HCT116 (cell line): ENCODE measurements at regions not wholly inside any gene's neighbourhood (a gene's known extent, or its start where the extent isn't known, plus 50 kb on each side); places are given as distances from the start of the nearest gene placed in this dataset.
"Not testable (repeated sequence)": the region's sequence is repeated elsewhere in the genome, so short reads cannot be mapped to it uniquely, and the experiment has no call there.

ENCODE experiments used
- ATAC-seq: fragments of 200-7000 bp; cut with Tn5 transposase; 2 replicates; pipeline ENCODE4 v1.9.1; 2020; ENCODE audit warnings: mild to moderate bottlenecking, moderate library complexity
- BruUV-seq: library from RNA; stranded (reverse); fragments of 400-500 nt; replicated peaks from 2 replicates; lab custom pipeline; 2021; lab: Mats Ljungman, UMichigan
- CTCF ChIA-PET: fragments of 300-600 bp; sonication (Branson Sonifier 250); formaldehyde crosslinking; loops from one replicate; lab custom pipeline; 2021; ENCODE audit warnings: antibody characterized with exemption; lab: Charles Lee
- POLR2A ChIA-PET: fragments of 300-600, 350-600 bp; sonication (Branson Sonifier 250); formaldehyde crosslinking; loops from one replicate; lab custom pipeline; 2021; ENCODE audit warnings: antibody characterized with exemption; lab: Charles Lee
- RAD21 ChIA-PET, 2 experiments: fragments of 300-600 bp; sonication (Branson Sonifier 250); formaldehyde crosslinking; loops; one replicate each; lab custom pipeline; 2023; ENCODE audit warnings: low total read pairs in 2 of 2; ENCODE audit not compliant: uncharacterized antibody in 2 of 2, unreplicated experiment in 2 of 2, low non-redundant PET in 1 of 2; lab: Charles Lee
- DNase-seq: peaks from one replicate; pipeline ENCODE4 v3.0.0-alpha.2; 2010; ENCODE audit warnings: low read depth, low spot score
- H2AFZ ChIP-seq: fragments of 200-600 bp; shearing (Covaris generic), sonication (generic); 2 replicates; pipeline ENCODE4 v1.6.1; 2017; ENCODE audit warnings: low read depth, mixed run types, mixed read lengths, antibody characterized with exemption, low read length; ENCODE audit not compliant: poor library complexity, severe bottlenecking
- H3K27ac ChIP-seq: 2 replicates; pipeline ENCODE4 v1.5.1; 2012; ENCODE audit warnings: low read depth, low read length
- H3K27me3 ChIP-seq: fragments of 200-600 bp; sonication (generic); 2 replicates; pipeline ENCODE4 v1.6.1; 2016; ENCODE audit warnings: mixed run types, low read length, mixed read lengths; ENCODE audit not compliant: insufficient read depth
- H3K36me3 ChIP-seq, 2 experiments: fragments of 200-500 bp in 1 of 2; fragments of 200-600 bp in 1 of 2; sonication (Bioruptor generic) in 1 of 2; sonication (generic) in 1 of 2; 2 replicates each; pipeline versions ENCODE4 v1.5.1 to v1.6.1; 2014 to 2016; ENCODE audit warnings: low read length in 2 of 2, inconsistent platforms in 1 of 2, mixed read lengths in 1 of 2, mixed run types in 1 of 2; ENCODE audit not compliant: insufficient read depth in 2 of 2, control insufficient read depth in 1 of 2
- H3K4me1 ChIP-seq, 2 experiments: fragments of 200-600 bp in 1 of 2; sonication (generic) in 1 of 2; 2 replicates each; pipeline versions ENCODE4 v1.5.1 to v1.6.1; 2012 to 2017; ENCODE audit warnings: low read length in 2 of 2, inconsistent platforms in 1 of 2, mild to moderate bottlenecking in 1 of 2, mixed read lengths in 1 of 2, mixed run types in 1 of 2, moderate library complexity in 1 of 2; ENCODE audit not compliant: insufficient read depth in 2 of 2, control insufficient read depth in 1 of 2
- H3K4me2 ChIP-seq: fragments of 200-600 bp; sonication (generic); 2 replicates; pipeline ENCODE4 v1.6.1; 2017; ENCODE audit warnings: mixed run types, low read length, mixed read lengths
- H3K4me3 ChIP-seq, 2 experiments: fragments of 200-600 bp in 1 of 2; sonication (generic) in 1 of 2; replicated peaks in 1 of 2; 2 replicates each; pipeline ENCODE4 v1.5.1; 2011 to 2016; ENCODE audit warnings: low read length in 2 of 2, control low read depth in 1 of 2, low read depth in 1 of 2, mild to moderate bottlenecking in 1 of 2, mixed read lengths in 1 of 2, mixed run types in 1 of 2
- H3K79me2 ChIP-seq: fragments of 200-600 bp; sonication (generic); 2 replicates; pipeline ENCODE4 v1.6.1; 2017; ENCODE audit warnings: mild to moderate bottlenecking, mixed run types, low read length, moderate library complexity, mixed read lengths; ENCODE audit not compliant: insufficient read depth
- H3K9ac ChIP-seq: fragments of 200-600 bp; sonication (generic); 2 replicates; pipeline ENCODE4 v1.6.1; 2016; ENCODE audit warnings: low read length, mixed read lengths
- H3K9me2 ChIP-seq: fragments of 200-600 bp; sonication (generic), shearing (Covaris generic); 2 replicates; pipeline ENCODE4 v1.6.1; 2017; ENCODE audit warnings: mixed run types, mild to moderate bottlenecking, moderate library complexity; ENCODE audit not compliant: insufficient read depth
- H3K9me3 ChIP-seq, 2 experiments: fragments of 200-500 bp in 1 of 2; fragments of 200-600 bp in 1 of 2; sonication (Bioruptor generic) in 1 of 2; sonication (generic) in 1 of 2; 2 replicates each; pipeline ENCODE4 v1.6.1; 2014 to 2017; ENCODE audit warnings: low read length in 2 of 2, mixed read lengths in 2 of 2, inconsistent platforms in 1 of 2, low read depth in 1 of 2, mild to moderate bottlenecking in 1 of 2, mixed run types in 1 of 2, moderate library complexity in 1 of 2; ENCODE audit not compliant: control insufficient read depth in 1 of 2, insufficient read depth in 1 of 2
- H4K20me1 ChIP-seq: fragments of 200-600 bp; sonication (generic), shearing (Covaris generic); 2 replicates; pipeline ENCODE4 v1.6.1; 2017; ENCODE audit warnings: mixed run types, mild to moderate bottlenecking, moderate library complexity; ENCODE audit not compliant: insufficient read depth
- CBX3 ChIP-seq: IDR thresholded peaks from 2 replicates; pipeline ENCODE4 v1.6.1; 2012; ENCODE audit warnings: low read depth
- ELF1 ChIP-seq: IDR thresholded peaks from 2 replicates; pipeline ENCODE4 v1.6.1; 2012; ENCODE audit warnings: low read depth, borderline replicate concordance
- EZH2phosphoT487 ChIP-seq: fragments of 200-600 bp; IDR thresholded peaks from 2 replicates; pipeline ENCODE4 v1.6.1; 2018; ENCODE audit warnings: antibody characterized with exemption, borderline replicate concordance
- FOSL1 ChIP-seq: IDR thresholded peaks from 2 replicates; pipeline ENCODE4 v1.6.1; 2012; ENCODE audit warnings: low read depth
- TCF7L2 ChIP-seq: IDR thresholded peaks from 2 replicates; pipeline ENCODE4 v1.7.0; 2011; ENCODE audit warnings: borderline replicate concordance, inconsistent platforms; ENCODE audit not compliant: insufficient read depth, insufficient read length; ENCODE audit errors: extremely low read depth
- ZBTB33 ChIP-seq: IDR thresholded peaks from 2 replicates; pipeline ENCODE4 v1.6.1; 2011; ENCODE audit warnings: mild to moderate bottlenecking, low read length, moderate library complexity; ENCODE audit not compliant: insufficient replicate concordance; ENCODE audit errors: extremely low read depth
- ZNF274 ChIP-seq: fragments of 200-500 bp; sonication (Bioruptor generic); IDR thresholded peaks from 2 replicates; pipeline ENCODE4 v1.6.1; 2014; ENCODE audit warnings: mild to moderate bottlenecking, low read depth, low read length, inconsistent platforms
- intact Hi-C: fragments of 100-400 bp; cut with micrococcal nuclease; formaldehyde crosslinking; loops from 2 replicates; pipeline ENCODE4 v1.10.0; 2022
- TF ChIP-seq, protein P1 (sequence below): IDR thresholded peaks from 2 replicates; pipeline ENCODE4 v1.6.1; 2012

- H2AFZ ChIP-seq, DNase-seq, POLR2A ChIA-PET, H3K9ac ChIP-seq, H3K4me1 ChIP-seq, H4K20me1 ChIP-seq, H3K4me2 ChIP-seq, H3K9me3 ChIP-seq, H3K4me3 ChIP-seq, BruUV-seq, CTCF ChIA-PET, H3K79me2 ChIP-seq, H3K36me3 ChIP-seq, H3K27me3 ChIP-seq, H3K27ac ChIP-seq, intact Hi-C loops, H3K9me2 ChIP-seq, ATAC-seq: not testable (repeated sequence)
- RAD21 ChIA-PET: interaction anchor here in 1 of 2 experiments (0.5 kb wide), 1 partner anchor 81 kb away, joined by 3 read pairs; no protein-coding TSS in a partner anchor
Measured at GRCh38 chr2:157023264-157023663, 234.2 kb upstream of the GALNT5 start.

DNA sequence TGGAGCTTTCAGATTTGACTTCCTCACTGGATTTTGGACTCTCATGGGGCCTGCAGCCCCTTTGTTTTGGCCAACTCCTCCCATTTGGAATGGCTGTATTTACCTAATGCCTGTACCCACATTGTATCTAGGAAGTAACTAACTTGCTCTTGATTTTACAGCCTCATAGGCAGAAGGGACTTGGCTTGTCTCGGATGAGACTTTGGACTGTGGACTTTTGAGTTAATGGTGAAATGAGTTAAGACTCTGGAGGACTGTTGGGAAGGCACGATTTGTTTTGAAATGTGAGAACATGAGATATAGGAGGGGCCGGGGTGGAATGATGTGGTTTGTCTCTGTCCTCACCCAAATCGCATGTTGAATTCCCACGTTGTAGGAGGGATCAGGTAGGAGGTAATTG is 233.4 kb upstream of the GALNT5 start:
- POLR2A ChIA-PET: no interaction called here

More for the DNA sequence above, 233.4 kb upstream of the GALNT5 start:
- Histone ChIP-seq H3K4me1 (no peaks in the 10 kb centered on the region), H3K79me2 (no peaks in the 10 kb centered on the region), H3K27ac (no peak overlapping the region), H2AFZ (no peak overlapping the region), H4K20me1 (no peaks in the 10 kb centered on the region), H3K9me2 (no peaks in the 10 kb centered on the region), H3K36me3 (no peaks in the 10 kb centered on the region), H3K4me3 (no peak overlapping the region), H3K9me3 (no peaks in the 10 kb centered on the region), H3K9ac (no peak overlapping the region), H3K27me3 (no peaks in the 10 kb centered on the region), H3K4me2 (no peak overlapping the region)
- TF ChIP-seq EZH2phosphoT487 (no peak), TCF7L2 (no peak), ZNF274 (no peak), CBX3 (no peak), FOSL1 (no peak), ELF1 (no peak), ZBTB33 (no peak)
- TF ChIP-seq, protein P1, sequence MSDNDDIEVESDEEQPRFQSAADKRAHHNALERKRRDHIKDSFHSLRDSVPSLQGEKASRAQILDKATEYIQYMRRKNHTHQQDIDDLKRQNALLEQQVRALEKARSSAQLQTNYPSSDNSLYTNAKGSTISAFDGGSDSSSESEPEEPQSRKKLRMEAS: no peak
- intact Hi-C loops: no loop called here
- no peak for ATAC-seq
- BruUV-seq: no TSS peak
- ChIA-PET CTCF (no interaction called here), RAD21 (no interaction called here)
- no peak for DNase-seq
